Fibroblast of villous mesenchyme (primary cell): ENCODE measurements at regions not wholly inside any gene's neighbourhood (a gene's known extent, or its start where the extent isn't known, plus 50 kb on each side); places are given as distances from the start of the nearest gene placed in this dataset.

Source experiments
- DNase-seq: peaks from one replicate; pipeline ENCODE4 v3.0.0-alpha.2; 2010; ENCODE audit warnings: low read depth
- H3K4me3 ChIP-seq: 2 replicates; pipeline ENCODE4 v1.5.1; 2011; ENCODE audit warnings: low read depth, mild to moderate bottlenecking, low read length
- TF ChIP-seq, protein P1 (sequence below): IDR thresholded peaks from 2 replicates; pipeline ENCODE4 v1.5.1; 2012; ENCODE audit warnings: low read depth, mild to moderate bottlenecking, low read length; ENCODE audit not compliant: insufficient read depth

DNA sequence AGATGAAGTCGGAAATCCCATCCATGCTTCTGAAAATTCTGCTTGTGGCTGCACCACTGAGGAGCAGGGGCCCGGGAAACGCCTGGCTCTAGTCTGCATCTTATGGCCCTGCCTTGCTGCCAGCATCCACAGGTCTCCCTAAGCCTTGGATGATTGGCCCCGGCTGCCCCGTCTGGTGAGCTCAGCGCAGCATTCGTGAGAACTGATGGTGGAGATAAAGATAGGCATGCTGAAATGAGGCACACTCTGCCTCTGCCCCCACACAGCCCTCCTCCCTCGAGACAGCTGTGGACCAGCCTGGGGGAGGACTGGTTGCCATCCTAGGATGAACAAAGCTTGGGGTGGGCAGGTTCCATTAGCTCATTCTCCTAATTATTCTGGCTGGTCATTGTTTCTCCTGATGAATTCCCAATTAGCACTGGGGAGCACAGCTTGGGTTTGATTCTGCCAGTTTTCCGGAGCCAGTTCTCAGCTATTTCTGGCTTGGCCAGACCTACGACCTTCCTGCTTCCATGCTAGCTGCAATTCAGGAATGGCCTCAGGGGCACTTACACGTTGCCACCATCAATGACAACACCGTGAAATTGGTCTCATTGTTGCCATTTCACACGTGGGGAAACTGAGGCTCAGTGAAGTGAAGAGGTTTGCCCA is 62.8 kb upstream of the CPEB4 start:
- H3K4me3 ChIP-seq, result no peak overlapping the region
- peak; percentile 76 for DNase-seq
- TF ChIP-seq, protein P1, sequence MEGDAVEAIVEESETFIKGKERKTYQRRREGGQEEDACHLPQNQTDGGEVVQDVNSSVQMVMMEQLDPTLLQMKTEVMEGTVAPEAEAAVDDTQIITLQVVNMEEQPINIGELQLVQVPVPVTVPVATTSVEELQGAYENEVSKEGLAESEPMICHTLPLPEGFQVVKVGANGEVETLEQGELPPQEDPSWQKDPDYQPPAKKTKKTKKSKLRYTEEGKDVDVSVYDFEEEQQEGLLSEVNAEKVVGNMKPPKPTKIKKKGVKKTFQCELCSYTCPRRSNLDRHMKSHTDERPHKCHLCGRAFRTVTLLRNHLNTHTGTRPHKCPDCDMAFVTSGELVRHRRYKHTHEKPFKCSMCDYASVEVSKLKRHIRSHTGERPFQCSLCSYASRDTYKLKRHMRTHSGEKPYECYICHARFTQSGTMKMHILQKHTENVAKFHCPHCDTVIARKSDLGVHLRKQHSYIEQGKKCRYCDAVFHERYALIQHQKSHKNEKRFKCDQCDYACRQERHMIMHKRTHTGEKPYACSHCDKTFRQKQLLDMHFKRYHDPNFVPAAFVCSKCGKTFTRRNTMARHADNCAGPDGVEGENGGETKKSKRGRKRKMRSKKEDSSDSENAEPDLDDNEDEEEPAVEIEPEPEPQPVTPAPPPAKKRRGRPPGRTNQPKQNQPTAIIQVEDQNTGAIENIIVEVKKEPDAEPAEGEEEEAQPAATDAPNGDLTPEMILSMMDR, result no peak

DNA sequence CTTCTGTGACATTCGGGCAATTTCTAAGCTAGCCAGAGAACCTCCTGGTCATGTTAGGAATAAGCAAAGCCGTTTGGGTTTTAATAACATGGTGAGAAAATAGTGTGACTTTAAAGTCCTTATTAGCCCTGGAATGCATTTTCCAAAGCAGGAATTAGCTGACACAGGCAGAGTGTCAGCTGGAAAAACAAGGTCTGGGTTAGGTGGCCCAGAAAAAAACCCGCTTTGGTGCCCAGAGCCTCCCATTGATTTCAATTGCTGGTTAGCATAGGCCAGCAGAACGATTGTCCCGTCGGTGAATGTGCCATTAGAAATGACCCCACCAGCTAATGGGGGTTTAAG is 62.1 kb upstream of the CPEB4 start:
- TF ChIP-seq, protein P1, result no peak

DNA sequence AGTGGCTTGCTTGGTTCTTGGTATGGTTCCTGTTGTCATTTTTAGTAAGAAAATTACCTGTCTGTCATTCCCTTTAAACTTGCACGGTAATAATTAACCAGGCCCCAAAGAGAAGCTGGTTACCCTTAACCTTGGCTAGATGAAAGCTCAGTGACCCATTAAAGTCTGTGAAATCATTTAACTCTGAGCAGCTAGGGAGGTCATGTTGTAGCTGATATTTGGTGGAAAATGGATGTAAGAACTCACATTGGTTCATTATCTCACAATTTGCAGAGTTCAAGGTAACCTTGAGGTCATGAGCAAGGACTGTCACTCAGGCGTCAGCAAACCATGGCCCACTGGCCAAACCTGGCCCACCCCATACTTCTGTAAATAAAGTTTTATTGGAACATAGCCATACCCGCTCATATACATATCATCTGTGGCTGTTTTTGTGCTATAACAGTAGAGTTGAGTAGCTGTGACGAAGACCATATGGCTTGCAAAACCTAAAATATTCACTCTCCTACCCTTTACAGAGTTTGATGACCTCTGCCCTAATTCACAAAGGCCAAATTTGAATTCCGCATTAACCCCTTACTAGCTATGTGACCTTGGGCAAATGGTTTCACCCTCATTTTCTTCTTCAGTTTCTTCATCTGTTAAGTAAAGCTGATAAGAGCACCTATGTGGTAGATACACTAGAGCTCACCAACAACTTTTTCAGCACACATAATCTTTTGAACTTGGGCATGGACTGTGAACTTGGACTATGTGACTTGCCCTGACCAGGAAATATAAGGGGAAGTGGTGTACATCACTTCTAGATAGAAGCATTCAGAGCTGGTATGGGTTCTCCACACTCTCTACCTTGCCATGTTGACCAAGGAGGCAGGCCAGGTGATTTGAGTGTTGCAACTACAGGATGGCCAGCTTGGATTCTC is 61.5 kb upstream of the CPEB4 start:
- TF ChIP-seq, protein P1, result no peak
- DNase-seq, result no peak
- no peak overlapping the region for H3K4me3 ChIP-seq

More for the DNA sequence above, 62.1 kb upstream of the CPEB4 start:
- DNase-seq, result no peak
- H3K4me3 ChIP-seq, result no peak overlapping the region

DNA sequence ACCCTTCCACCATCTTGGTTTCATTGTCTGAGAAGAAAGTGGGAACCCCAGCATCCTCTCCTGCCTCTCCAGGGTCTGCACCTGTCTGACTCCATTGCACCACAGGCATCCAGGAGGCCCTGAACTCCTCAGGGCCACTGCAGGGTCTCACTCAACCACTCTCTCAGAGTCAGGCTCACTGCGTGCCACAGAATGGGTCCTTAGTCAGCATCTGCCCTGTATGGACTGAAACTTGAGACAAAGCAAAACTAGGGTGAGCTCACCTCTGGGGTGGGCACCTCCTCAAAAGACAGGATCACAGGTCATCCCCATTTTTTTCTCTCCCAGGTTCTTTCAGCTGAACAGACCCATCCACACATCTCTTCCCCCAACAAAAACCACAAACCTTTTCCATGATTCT is 59.2 kb upstream of the CPEB4 start:
- TF ChIP-seq, protein P1, result no peak
- DNase-seq, result no peak
- no peak overlapping the region for H3K4me3 ChIP-seq

DNA sequence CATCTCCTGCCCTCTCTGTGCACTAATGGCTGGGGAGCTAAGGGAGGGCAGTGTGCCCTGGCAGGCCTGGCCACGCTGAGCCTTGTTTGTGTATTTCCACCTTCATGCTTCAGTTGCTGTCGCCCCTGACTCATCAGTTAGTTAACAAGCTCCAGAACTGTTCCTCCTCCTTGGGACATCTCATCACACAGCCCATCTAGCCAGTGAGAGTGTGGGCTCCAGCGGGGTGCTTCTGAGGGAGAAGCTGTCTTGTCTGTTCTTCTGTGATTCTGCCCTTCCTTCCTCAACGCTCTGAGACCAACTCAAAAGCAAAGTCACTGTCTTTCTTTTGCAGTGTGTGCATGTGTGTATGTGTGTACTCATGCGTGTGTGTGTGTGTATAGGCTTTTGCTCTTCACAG is 58.3 kb upstream of the CPEB4 start:
- peak; percentile 18 for DNase-seq

DNA sequence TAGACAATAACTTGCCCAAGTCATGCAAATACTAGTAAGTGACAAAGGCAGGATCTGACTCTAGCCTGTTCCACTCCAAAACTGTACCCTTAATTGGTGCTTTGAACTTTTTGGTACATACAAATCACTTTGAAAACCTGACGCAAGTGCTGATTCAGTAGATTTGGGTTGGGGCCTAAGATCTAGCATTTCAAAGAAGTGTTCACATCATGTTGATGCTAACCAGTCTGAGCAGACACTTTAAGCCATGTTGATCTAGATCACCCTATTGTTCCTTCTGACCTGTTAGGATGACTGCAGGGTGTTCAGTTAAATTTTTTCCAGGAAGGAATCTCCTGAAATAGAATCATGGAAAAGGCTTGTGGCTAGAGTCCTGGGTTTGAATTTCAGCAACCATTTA is 57.7 kb upstream of the CPEB4 start:
- H3K4me3 ChIP-seq, result no peak overlapping the region
- TF ChIP-seq, protein P1, result no peak
- no peak for DNase-seq

More for the DNA sequence above, 58.3 kb upstream of the CPEB4 start:
- no peak overlapping the region for H3K4me3 ChIP-seq
- TF ChIP-seq, protein P1, result no peak
